C4-2B (cell line): ENCODE measurements at regions not wholly inside any gene's neighbourhood (a gene's known extent, or its start where the extent isn't known, plus 50 kb on each side); places are given as distances from the start of the nearest gene placed in this dataset.

Source experiments
- CTCF ChIP-seq: fragments of 450-650 bp; conservative IDR thresholded peaks from 2 replicates; pipeline ENCODE4 v1.5.1; 2017; ENCODE audit warnings: mild to moderate bottlenecking
- ZFX ChIP-seq: fragments of 450-650 bp; IDR thresholded peaks from 2 replicates; pipeline ENCODE4 v1.6.1; 2017

- TF ChIP-seq CTCF (no peak), ZFX (no peak)
Measured at GRCh38 chr1:104854529-104854928, 1104.8 kb downstream of the AMY1C start.
